GM21529 (cell line): ENCODE measurements at regions not wholly inside any gene's neighbourhood (a gene's known extent, or its start where the extent isn't known, plus 50 kb on each side); places are given as distances from the start of the nearest gene placed in this dataset.

Experiments used
- ATAC-seq: cut with Tn5 transposase; IDR thresholded peaks from one replicate; pipeline ENCODE4 v1.9.1; 2021; ENCODE audit not compliant: unreplicated experiment

DNA sequence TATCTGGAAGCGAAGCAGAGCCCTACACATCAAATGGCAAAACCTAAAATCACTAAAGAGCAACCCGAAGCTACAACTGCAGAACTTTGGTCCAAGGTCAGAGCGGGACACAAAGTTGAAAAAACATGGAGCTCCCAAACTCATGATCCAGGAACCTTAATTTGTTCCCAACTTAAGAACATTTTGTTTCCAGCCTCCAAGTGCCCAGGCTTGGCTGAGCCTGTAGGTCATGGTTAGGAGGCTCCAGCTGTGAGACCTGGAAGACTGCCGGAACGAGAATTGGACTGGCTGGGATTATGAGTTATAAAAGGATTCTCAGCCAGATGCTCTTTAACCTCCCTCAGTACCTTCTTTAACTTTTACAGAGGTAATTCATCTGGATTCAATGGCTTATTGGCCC lies 349.1 kb upstream of the DDX53 start:
- ATAC-seq: no peak

DNA sequence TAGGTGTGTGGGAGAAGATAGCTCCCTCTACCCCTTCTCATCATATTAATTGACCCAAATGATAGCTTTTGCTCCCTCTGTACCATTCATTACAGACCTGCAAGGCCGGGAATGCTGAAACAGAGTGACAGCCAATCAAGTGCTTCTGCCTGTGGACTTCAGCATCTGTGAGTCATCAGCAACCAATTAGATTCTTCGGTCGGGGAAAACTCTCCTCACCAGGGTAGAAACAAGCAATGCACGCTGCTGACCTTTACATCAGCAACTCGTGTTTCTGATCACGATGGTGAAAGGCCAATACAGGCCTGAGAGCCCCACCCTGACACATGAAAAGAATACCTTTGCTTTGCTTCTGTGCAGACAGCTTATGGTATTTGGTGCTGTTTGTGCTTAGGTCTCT lies 347.2 kb upstream of the DDX53 start:
- no peak for ATAC-seq

DNA sequence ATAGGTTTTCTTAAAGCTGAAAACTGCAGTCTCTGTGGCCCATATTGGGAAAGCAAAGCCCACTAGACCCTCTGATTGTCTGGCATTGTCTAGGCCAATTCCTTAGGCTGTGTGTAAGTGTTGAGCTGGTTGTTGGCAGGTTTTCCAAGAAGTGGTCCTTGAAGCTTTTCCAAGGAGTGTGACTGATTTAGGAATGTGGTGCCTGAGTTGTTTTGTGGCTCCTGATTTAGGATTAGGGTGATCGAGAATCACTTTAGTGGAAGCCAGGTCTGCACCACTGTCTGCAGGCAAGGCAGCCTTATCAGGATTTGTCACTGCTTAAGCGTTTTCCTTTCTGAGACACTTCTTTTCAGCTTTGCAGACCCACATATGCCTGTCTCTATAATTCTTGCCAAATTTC lies 339.0 kb upstream of the DDX53 start:
- no peak for ATAC-seq

DNA sequence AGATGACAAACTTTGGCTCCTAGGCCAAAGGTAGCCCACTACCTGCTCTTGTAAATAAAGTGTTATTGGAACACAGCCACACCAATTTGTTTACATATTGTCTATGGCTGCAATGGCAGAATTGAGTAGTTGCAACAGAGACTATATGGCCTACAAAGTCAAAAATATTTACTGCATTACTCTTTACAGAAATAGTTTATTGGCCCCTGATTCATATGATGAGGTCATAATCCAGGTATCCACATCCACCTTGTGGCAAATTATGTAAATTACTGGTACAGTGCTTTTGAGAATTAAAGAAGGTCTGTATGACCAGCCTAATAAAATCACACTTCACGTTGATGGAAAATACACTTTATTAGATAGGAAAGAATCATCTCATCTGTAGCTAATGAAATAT lies 337.0 kb upstream of the DDX53 start:
- ATAC-seq: no peak

DNA sequence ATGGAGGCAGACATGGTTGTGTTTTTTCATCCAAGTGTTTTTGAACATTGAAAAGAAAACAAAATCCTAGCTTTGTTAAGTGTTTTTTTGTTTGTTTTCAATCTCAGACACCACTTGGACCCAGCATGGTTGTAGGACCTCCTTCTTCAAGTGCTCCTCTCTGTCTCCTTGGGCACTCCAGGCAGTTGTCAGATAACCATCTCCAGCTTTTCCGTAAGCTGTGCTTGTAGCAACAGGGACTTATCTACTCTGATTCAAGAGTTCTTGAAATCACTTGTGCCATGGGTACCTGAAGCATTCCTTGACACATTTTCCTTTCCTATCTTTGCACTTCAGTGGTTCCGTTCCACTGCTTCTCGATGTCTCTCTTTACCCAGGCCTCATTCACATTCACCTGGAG lies 334.9 kb upstream of the DDX53 start:
- no peak for ATAC-seq

DNA sequence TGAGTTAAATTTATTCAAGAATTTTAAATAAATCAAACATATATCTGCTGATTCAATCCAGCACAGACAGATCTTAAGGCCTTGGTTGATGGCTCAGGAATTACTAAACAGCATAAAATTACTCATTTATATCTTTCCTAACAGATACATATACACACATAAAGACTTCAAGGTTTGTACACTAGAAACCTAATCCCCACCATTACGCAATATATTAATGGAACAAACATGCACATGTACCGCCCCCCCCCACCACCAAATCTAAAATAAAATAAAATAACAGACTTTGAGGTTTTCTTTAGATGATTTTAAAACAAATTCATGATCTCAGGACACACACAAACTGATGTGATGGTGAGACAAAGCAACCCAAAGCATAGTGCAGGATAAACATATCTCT lies 333.9 kb upstream of the DDX53 start:
- ATAC-seq: no peak

DNA sequence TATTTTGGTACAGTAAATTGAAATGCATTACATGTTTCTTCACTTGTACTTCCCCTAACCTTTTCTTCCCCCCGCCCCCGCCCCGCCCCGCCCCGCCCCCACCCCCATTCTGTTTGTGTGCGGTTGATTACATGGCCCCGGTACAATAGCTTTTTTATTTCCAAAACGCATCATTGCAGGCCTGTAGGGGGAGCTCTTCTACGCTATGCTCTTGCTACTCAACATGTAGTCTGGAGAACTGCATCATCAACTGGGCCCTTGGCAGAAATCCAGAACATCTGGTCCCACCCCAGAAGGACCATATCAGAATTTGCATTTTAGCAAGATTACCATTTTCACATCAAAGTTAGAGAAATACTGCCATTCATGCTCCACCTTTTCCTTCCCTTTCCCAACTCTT lies 333.3 kb upstream of the DDX53 start:
- no peak for ATAC-seq

DNA sequence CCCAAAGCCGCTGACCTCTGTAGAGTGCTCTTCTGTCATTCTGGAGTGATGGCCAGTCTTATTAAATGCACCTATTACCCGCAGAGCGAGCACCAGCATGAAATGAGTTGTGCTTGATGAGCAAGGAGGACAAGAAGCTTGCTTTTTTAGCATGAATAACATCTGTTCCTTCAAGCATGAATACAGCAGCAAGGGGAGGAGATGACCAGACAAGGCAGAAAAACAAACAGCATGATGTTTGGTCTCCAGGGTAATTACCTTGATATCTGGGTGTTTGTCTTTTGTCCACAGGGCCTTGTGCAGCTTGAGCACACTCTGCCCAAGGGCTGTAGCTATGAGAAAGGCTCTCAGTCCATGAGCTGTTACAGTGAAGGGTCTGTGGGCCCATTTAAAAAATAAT lies 324.8 kb upstream of the DDX53 start:
- no peak for ATAC-seq

DNA sequence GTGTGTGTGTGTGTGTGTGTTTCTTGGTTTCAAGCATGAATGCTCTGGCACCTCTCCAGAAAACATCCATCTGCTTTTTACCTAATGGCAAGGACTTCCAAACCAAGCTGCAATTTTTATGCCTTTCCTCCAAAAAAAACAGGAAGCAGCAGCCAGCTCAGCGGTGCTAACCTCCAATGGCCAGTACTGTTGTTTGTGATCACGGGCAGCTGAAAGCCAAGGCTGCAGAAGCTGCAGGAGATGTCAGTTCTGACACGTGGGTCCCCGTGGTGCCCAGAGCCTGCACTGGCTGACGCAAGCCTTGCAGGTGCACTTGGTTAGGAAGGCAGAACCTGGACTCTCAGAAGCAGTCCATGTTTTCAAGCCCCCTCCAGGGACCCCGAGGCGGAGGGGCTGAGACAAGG lies 313.6 kb upstream of the DDX53 start:
- no peak for ATAC-seq

DNA sequence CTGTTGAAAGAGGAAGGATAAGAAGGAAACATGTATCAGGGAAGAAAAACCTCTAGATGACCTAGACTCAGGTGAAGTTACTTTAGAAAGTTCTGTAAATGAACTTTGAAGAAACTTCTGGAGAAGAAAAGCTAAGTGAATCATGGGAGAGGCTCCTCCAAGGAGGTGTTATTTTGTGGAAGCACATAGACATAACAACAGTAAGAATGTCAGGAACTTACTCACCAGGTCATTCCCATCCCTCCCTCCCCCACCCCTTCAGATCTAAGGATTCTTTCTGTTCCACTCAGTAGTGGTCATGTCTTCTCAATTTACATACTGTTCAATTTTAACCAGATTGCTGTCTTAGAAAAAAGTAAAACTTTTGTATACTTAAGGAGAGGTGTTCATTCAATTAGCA lies 310.5 kb upstream of the DDX53 start:
- no peak for ATAC-seq

DNA sequence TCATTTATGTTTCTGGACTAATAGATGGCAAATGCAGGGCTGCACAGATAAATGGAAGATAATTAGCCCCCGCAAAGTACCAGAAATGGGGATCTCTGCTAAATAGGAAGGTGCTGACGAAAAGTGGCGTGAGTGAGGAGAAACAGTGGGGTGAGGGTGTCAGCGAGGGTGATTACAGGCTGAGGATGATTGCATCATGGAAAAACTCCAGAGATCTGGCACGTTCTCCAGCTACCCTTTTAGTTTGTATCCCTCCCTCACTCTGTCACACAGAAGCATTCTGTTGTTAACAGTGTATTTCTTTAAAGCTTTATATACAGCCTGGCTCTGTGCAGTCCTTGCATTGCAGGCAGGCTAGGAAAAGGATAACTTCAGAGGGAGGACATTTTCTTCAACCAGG lies 309.6 kb upstream of the DDX53 start:
- ATAC-seq: no peak

DNA sequence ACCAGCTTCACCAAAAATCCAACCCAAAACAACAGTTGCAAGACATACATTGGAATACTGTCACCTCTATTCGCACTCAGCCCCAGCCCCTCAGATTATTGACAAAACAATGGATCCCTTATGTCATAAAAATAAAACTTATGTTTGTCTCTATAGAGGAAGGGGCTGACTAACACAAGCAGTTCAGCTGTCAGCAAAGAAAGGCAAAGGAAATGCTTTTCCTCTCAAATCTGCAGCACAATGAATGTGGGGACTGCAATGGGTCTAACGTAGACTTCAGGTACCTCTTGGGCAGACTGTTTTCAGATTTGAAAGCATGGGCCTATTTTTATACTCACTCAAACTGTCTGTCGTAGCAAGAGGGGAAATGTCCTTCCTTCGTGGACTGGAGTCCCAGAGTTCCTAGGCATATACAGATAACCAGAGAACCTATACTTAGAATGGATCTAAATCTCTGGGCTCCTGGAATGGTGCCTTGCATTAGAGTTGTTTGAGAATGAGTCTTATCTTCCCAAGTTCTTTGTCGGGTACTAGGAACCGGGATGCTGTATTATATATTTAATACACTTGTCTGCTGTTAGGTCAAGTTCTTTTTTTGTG lies 307.7 kb upstream of the DDX53 start:
- ATAC-seq: no peak

DNA sequence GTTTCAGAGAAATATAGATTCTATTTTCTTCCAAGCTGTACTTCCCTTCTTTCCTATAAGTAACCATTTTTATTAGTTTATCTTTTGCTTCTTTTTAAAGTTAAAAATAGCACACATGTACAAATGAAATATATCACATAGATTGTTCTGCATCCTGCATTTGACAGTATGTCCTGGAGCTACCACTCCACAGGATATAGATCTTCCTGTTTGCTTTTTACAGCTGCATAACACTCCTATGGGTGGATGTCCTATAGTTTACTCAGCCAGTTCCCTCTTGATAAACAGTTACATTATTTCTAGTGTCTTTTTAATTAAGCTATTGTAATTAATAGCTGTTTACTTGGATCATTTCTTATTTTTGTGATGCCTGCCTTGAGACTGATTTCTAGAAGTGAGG lies 301.6 kb upstream of the DDX53 start:
- ATAC-seq: no peak

DNA sequence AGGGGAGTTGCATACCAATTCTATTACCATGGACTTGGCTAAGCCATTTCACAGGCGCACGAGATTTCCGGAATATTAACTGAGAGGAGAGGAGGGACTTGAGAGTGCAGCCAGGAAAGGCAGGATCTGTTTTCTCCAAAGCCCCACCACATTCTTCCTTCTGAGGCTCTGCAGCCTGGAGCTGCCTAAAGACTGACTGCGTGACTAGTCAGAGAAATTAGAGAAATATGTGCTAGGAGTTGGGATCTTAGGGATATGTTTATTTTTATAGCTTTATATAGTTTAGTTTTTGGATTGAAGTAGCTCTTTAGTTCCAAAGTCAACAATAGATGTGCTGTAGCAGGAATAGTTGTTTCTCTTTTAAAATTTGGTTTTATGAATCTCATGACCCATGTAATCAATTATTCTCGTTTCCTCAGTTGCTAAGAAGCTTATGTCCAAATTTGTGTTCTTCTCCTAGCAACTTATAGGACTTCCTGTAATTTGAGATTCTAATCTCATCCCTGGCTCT lies 300.1 kb upstream of the DDX53 start:
- ATAC-seq: no peak

DNA sequence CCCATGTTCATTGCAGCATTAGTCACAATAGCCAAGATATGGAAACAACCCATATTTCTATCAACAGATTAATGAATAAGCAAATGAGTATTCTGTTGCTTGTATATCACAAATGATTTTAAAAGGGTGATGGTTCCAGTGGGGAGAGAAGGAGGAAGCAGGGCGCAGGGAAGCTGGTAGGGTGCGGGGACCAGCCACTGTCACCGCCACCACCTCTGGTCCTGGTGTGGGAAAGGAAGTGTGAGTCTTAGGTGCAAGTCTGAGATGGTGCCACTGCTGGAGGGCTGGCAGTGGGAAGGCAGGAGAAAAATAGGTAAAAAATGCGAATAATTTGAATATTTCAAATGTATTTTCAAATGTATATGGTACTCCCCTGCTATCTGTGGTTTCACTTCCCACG lies 286.8 kb upstream of the DDX53 start:
- no peak for ATAC-seq

DNA sequence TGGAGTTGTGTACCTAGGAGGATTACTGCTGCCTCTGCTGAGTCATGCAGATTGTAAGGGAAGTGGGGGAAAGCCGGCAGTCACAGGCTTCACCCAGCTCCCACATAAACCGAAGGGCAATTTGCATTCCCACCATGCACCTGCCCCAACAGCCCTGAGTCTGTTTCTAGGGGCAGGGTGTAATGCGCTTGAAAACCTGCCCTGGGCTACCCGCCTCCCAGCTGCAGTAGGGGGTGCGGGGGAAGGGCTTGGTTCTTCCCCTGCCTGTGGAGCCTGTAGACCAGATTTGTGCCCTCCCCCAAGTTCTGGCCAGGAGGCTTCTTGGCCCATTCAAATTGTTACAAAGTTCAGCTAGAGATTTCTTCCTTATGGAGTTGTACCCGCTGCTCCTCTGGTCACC lies 269.2 kb upstream of the DDX53 start:
- no peak for ATAC-seq

DNA sequence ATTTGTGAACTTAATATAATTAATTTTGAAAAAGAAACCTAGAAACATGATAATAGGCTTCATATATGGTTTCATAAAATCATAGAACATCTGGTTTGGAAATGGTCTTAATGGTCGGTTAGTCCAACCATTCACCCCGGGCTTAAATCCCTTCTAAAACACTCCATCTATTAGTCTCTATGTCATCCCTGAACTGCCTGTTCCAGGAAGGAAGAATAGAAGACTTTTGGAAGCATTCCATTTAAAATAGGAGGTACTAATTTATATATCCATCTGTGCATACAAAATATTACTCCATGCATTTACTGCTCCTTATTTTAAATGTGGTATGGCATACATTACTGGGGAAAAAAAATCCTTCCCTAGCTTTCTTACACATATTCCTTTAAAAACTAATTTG lies 262.2 kb upstream of the DDX53 start:
- ATAC-seq: no peak

DNA sequence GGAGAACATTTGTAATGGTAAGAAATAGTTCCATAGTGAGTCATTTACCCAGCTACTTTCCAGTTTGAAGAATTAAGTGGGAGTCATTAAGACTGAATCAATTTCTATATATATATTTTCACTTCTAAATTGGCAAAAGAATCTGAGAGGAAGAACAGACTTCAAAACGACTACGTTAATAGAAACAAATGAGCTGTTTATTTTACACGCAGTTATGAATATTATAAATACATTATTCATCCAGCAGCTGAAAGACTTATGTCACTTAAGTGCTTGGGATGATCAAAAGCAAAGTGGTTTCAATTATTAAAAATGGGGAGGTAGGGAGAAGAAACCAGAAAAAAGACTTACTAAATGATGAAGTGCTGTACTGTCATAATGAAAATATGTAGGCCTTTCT lies 260.5 kb upstream of the DDX53 start:
- ATAC-seq: no peak

DNA sequence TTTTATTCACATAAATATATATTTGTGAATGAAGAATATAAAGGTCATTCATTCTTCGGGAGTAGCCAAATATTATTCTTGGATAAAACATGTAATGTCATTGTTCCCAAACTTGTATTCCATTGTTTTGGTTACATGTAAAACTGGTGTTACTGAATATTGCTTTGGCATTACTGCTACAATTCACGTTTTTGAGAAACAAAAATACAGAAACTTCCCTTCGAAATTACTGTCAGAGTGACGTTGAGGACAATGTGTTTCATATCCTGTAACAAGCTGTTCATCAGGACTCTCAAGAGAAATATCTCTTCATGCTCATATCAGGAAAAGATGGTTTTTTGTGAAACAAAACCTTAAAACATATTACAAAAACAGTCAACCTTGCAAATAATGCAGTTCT lies 258.9 kb upstream of the DDX53 start:
- no peak for ATAC-seq

DNA sequence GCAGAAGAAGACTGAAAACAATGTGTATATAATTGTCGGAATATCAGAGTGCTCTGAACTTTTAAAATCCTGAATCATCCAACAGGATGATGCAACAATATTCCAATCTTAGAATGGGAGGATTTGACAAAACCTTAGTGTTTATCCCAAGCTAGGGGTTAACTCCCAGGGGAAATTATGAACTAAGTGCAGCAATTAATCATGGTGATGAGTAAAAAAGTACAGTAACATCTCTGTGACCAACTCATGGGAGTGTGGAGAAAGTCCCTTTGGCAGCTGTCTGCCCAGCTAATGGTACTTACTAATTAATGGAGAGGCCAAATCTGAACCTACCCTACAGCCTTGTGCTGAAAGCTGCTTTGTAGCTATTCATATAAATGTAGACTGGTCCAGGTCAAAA lies 257.6 kb upstream of the DDX53 start:
- no peak for ATAC-seq

DNA sequence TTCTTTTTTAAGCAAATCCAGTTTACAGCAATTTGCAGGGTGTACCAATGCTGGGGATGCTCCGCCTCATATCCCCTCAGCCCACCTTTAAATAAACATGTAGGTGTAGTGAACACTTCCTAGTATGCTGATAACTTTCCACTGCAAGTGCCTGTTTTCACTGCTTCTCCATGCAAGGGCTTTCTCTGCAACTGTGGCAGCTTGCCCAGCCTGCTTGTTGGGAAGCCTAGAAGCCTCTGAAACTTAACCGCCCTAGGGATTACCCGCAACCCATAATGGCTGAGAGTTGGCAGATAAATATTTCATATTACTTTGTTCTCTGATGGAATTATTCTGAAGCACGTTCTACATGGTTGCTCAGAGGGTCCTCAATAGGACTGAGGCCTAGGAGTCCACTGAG lies 253.7 kb upstream of the DDX53 start:
- ATAC-seq: no peak

DNA sequence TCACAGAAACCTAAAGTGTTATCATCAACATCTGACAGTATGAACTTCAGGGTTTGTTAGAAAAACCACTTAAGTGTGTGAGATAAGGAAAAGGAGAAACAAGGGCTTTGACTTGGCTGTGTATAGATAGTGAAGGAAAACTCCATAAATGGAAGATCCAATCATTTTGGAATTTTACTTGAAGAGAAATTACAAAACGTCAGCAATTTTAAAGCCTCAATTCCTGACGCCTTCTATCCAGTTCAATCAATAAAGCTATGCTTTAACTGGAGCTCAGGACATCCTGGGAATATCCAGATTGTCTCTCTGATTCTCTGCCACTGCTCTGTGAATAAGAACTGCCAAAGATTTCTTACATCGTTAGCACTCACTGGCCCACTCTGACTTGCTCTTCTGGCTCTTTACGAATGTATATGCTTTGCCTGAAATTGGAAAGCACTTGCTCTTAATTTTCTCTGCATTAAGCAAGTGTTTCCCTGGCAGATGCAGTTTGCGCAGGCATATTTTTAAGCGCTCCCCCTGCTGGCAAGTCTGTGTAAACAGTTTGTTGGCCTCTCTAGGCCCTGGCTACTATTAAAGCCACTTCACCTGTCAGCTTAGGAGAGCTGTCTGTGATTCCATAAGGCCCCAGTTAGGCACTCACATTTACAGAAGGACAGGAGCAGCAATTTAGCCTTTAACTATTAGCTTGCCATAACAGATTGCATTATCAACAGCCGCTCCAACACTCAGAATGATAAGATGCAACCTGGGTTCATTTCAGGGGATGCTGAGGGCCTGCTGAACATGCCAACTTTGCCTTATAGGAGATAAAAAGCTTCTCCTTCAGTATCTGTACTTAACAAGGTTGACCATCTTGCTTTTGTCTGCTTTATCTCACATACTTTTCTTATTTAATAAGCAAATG lies 251.4 kb upstream of the DDX53 start:
- peak; percentile 95 for ATAC-seq
